ENCODE measurements at regions not wholly inside any gene's neighbourhood (a gene's known extent, or its start where the extent isn't known, plus 50 kb on each side); places are given as distances from the start of the nearest gene placed in this dataset.
"Not testable (repeated sequence)": the region's sequence is repeated elsewhere in the genome, so short reads cannot be mapped to it uniquely, and the experiment has no call there.

- ChIA-PET CTCF (no interaction called here), POLR2A (ENCODE audit: unreplicated experiment) (no interaction called here)
- Histone ChIP-seq H3K27ac (ENCODE audit: low read length) (no peak overlapping the region), H3K9ac (ENCODE audit: low read length) (no peak overlapping the region), H3F3A (ENCODE audit: low read length, unreplicated experiment) (no peaks in the 10 kb centered on the region), H3K4me2 (ENCODE audit: low read length) (no peak overlapping the region), H4K20me1 (ENCODE audit: low read length) (no peaks in the 10 kb centered on the region), H3K9me3 (ENCODE audit: low read length) (no peaks in the 10 kb centered on the region), H3K4me3 (ENCODE audit: low read length) (no peak overlapping the region), H3K79me2 (ENCODE audit: low read length) (no peaks in the 10 kb centered on the region), H3K36me3 (ENCODE audit: low read depth, low read length) (no peaks in the 10 kb centered on the region), H3K9me2 (replicated peaks; ENCODE audit: low read length) (no peaks in the 10 kb centered on the region), H2AFZ (ENCODE audit: low read length) (no peak overlapping the region), H3K27me3 (ENCODE audit: low read length) (peaks cover 63% of the 10 kb centered on the region), H3K4me1 (ENCODE audit: insufficient read depth, low read length) (no peaks in the 10 kb centered on the region)
- no TSS peak for BruUV-seq (replicated peaks)
- ATAC-seq (no peak), DNase-seq (no peak)
- no peak for TF ChIP-seq EZH2phosphoT487 (IDR thresholded peaks at IDR 0.05; ENCODE audit: borderline replicate concordance, low read length)
- TF ChIP-seq, protein P1, sequence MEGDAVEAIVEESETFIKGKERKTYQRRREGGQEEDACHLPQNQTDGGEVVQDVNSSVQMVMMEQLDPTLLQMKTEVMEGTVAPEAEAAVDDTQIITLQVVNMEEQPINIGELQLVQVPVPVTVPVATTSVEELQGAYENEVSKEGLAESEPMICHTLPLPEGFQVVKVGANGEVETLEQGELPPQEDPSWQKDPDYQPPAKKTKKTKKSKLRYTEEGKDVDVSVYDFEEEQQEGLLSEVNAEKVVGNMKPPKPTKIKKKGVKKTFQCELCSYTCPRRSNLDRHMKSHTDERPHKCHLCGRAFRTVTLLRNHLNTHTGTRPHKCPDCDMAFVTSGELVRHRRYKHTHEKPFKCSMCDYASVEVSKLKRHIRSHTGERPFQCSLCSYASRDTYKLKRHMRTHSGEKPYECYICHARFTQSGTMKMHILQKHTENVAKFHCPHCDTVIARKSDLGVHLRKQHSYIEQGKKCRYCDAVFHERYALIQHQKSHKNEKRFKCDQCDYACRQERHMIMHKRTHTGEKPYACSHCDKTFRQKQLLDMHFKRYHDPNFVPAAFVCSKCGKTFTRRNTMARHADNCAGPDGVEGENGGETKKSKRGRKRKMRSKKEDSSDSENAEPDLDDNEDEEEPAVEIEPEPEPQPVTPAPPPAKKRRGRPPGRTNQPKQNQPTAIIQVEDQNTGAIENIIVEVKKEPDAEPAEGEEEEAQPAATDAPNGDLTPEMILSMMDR (conservative IDR thresholded peaks at IDR 0.05; ENCODE audit: low read depth, low read length) = no peak
- TF ChIP-seq EZH2 (IDR thresholded peaks at IDR 0.05; ENCODE audit: low read length, unreplicated experiment) = no peak
- intact Hi-C loops (cut with micrococcal nuclease) = no loop called here
Observed at GRCh38 chr1:229928767-229929166, 138.3 kb upstream of the GALNT2 start.

GRCh38 chr1:229931751-229932150 lies 135.3 kb upstream of the GALNT2 start:
- DNase-seq; BruUV-seq (replicated peaks); H3K9me3 ChIP-seq (ENCODE audit: low read length); H3K36me3 ChIP-seq (ENCODE audit: low read depth, low read length); H3K4me1 ChIP-seq (ENCODE audit: insufficient read depth, low read length); POLR2A ChIA-PET (ENCODE audit: unreplicated experiment); H3F3A ChIP-seq (ENCODE audit: low read length, unreplicated experiment); H4K20me1 ChIP-seq (ENCODE audit: low read length); H3K9me2 ChIP-seq (replicated peaks; ENCODE audit: low read length); H3K79me2 ChIP-seq (ENCODE audit: low read length); intact Hi-C loops (cut with micrococcal nuclease); H3K4me2 ChIP-seq (ENCODE audit: low read length); H3K9ac ChIP-seq (ENCODE audit: low read length); CTCF ChIA-PET; ATAC-seq; H2AFZ ChIP-seq (ENCODE audit: low read length); H3K27ac ChIP-seq (ENCODE audit: low read length); H3K4me3 ChIP-seq (ENCODE audit: low read length): not testable (repeated sequence)
- H3K27me3 ChIP-seq (ENCODE audit: low read length) = peaks cover 60% of the 10 kb centered on the region

- H2AFZ ChIP-seq (ENCODE audit: low read length); intact Hi-C loops (cut with micrococcal nuclease); H3K9me2 ChIP-seq (replicated peaks; ENCODE audit: low read length); H3K9ac ChIP-seq (ENCODE audit: low read length); H3K9me3 ChIP-seq (ENCODE audit: low read length); H4K20me1 ChIP-seq (ENCODE audit: low read length); ATAC-seq; H3K4me1 ChIP-seq (ENCODE audit: insufficient read depth, low read length); H3K4me3 ChIP-seq (ENCODE audit: low read length); BruUV-seq (replicated peaks); DNase-seq; POLR2A ChIA-PET (ENCODE audit: unreplicated experiment); H3K27ac ChIP-seq (ENCODE audit: low read length); CTCF ChIA-PET; H3K79me2 ChIP-seq (ENCODE audit: low read length); H3K36me3 ChIP-seq (ENCODE audit: low read depth, low read length); H3F3A ChIP-seq (ENCODE audit: low read length, unreplicated experiment); H3K4me2 ChIP-seq (ENCODE audit: low read length): not testable (repeated sequence)
- H3K27me3 ChIP-seq (ENCODE audit: low read length) = peaks cover 62% of the 10 kb centered on the region
Observed at GRCh38 chr1:229935157-229935556, 131.9 kb upstream of the GALNT2 start.

GRCh38 chr1:229938551-229938950 lies 128.5 kb upstream of the GALNT2 start:
- H3K36me3 ChIP-seq (ENCODE audit: low read depth, low read length) = no peaks in the 10 kb centered on the region
- ATAC-seq = no peak
- CTCF ChIA-PET = no interaction called here

More at GRCh38 chr1:229938551-229938950, 128.5 kb upstream of the GALNT2 start:
- intact Hi-C loops (cut with micrococcal nuclease) = no loop called here
- no peak overlapping the region for H3K27ac ChIP-seq (ENCODE audit: low read length)
- no peaks in the 10 kb centered on the region for H3F3A ChIP-seq (ENCODE audit: low read length, unreplicated experiment)
- peaks cover 79% of the 10 kb centered on the region for H3K27me3 ChIP-seq (ENCODE audit: low read length)
- TF ChIP-seq EZH2phosphoT487 (IDR thresholded peaks at IDR 0.05; ENCODE audit: borderline replicate concordance, low read length) (no peak), EZH2 (IDR thresholded peaks at IDR 0.05; ENCODE audit: low read length, unreplicated experiment) (no peak)
- TF ChIP-seq, protein P1 (conservative IDR thresholded peaks at IDR 0.05; ENCODE audit: low read depth, low read length) = no peak
- no peak overlapping the region for H3K4me3 ChIP-seq (ENCODE audit: low read length)
- no peak overlapping the region for H2AFZ ChIP-seq (ENCODE audit: low read length)
- H3K4me2 ChIP-seq (ENCODE audit: low read length) = no peak overlapping the region
- H4K20me1 ChIP-seq (ENCODE audit: low read length) = no peaks in the 10 kb centered on the region
- no peaks in the 10 kb centered on the region for H3K4me1 ChIP-seq (ENCODE audit: insufficient read depth, low read length)
- no peaks in the 10 kb centered on the region for H3K79me2 ChIP-seq (ENCODE audit: low read length)
- BruUV-seq (replicated peaks) = no TSS peak
- no peak overlapping the region for H3K9ac ChIP-seq (ENCODE audit: low read length)
- no peaks in the 10 kb centered on the region for H3K9me3 ChIP-seq (ENCODE audit: low read length)
- POLR2A ChIA-PET (ENCODE audit: unreplicated experiment) = no interaction called here
- no peaks in the 10 kb centered on the region for H3K9me2 ChIP-seq (replicated peaks; ENCODE audit: low read length)
- no peak for DNase-seq
